Activated CD8-positive, alpha-beta T cell treated with anti-CD3 and anti-CD28 coated beads for 36 hours (primary cell): ENCODE measurements at regions not wholly inside any gene's neighbourhood (a gene's known extent, or its start where the extent isn't known, plus 50 kb on each side); places are given as distances from the start of the nearest gene placed in this dataset.

Source experiments
- ATAC-seq: fragments of 200-7000 bp; cut with Tn5 transposase; one replicate; pipeline ENCODE4 v1.10.0; 2021; ENCODE audit warnings: mild to moderate bottlenecking, moderate library complexity
- CTCF ChIA-PET: fragments of 350-600 bp; sonication (Branson Sonifier 250); formaldehyde crosslinking; loops from one replicate; lab custom pipeline; 2021; ENCODE audit warnings: antibody characterized with exemption; lab: Charles Lee
- POLR2A ChIA-PET: fragments of 350-600 bp; sonication (Branson Sonifier 250); formaldehyde crosslinking; loops from one replicate; lab custom pipeline; 2021; ENCODE audit warnings: antibody characterized with exemption; lab: Charles Lee
- DNase-seq: peaks from one replicate; pipeline ENCODE4 v3.0.0-alpha.2; 2020
- H3K27ac Mint-ChIP-seq: one replicate; pipeline ENCODE4 v1.8.0; 2021; ENCODE audit warnings: mild to moderate bottlenecking, mixed read lengths
- H3K27me3 Mint-ChIP-seq: one replicate; pipeline ENCODE4 v1.8.0; 2021; ENCODE audit warnings: mixed read lengths
- H3K36me3 Mint-ChIP-seq: one replicate; pipeline ENCODE4 v1.8.0; 2021; ENCODE audit warnings: low read depth, mixed read lengths
- H3K4me1 Mint-ChIP-seq: one replicate; pipeline ENCODE4 v1.8.0; 2021; ENCODE audit warnings: low read depth, mixed read lengths
- H3K4me3 Mint-ChIP-seq: one replicate; pipeline ENCODE4 v1.8.0; 2021; ENCODE audit warnings: mild to moderate bottlenecking, moderate library complexity, mixed read lengths
- H3K9me3 Mint-ChIP-seq: one replicate; pipeline ENCODE4 v1.8.0; 2021; ENCODE audit warnings: mixed read lengths
- CTCF ChIP-seq: fragments of 200-600 bp; IDR thresholded peaks from one replicate; pipeline ENCODE4 v1.8.0; 2022; ENCODE audit warnings: antibody characterized with exemption, mild to moderate bottlenecking
- intact Hi-C: fragments of 100-400 bp; cut with micrococcal nuclease; formaldehyde crosslinking; loops from one replicate; pipeline ENCODE4 v1.10.0; 2022

- CTCF ChIA-PET: no interaction called here
- Mint-ChIP-seq H3K9me3 (no peaks in the 10 kb centered on the region), H3K4me1 (no peaks in the 10 kb centered on the region), H3K27ac (no peak overlapping the region), H3K4me3 (no peak overlapping the region), H3K27me3 (peaks cover 16% of the 10 kb centered on the region), H3K36me3 (no peaks in the 10 kb centered on the region)
- POLR2A ChIA-PET: no interaction called here
- intact Hi-C loops: no loop called here
- no peak for ATAC-seq
- no peak for TF ChIP-seq CTCF
- DNase-seq: no peak
These were observed 336.7 kb upstream of the C16orf82 start for GRCh38 chr16:26729951-26730541.

- Mint-ChIP-seq H3K27me3 (peaks cover 13% of the 10 kb centered on the region), H3K4me3 (no peak overlapping the region), H3K9me3 (no peaks in the 10 kb centered on the region), H3K36me3 (no peaks in the 10 kb centered on the region), H3K4me1 (no peaks in the 10 kb centered on the region), H3K27ac (no peak overlapping the region)
- no peak for ATAC-seq
- DNase-seq: no peak
- ChIA-PET CTCF (no interaction called here), POLR2A (interaction anchor here (0.6 kb wide), 1 partner anchor 29 kb away, joined by 3 read pairs; no protein-coding TSS in a partner anchor)
- intact Hi-C loops: no loop called here
- no peak for TF ChIP-seq CTCF
These were observed 335.0 kb upstream of the C16orf82 start for GRCh38 chr16:26731729-26732128.

GRCh38 chr16:26733710-26734109 is 333.0 kb upstream of the C16orf82 start:
- Mint-ChIP-seq H3K4me3 (no peak overlapping the region), H3K9me3 (no peaks in the 10 kb centered on the region), H3K36me3 (no peaks in the 10 kb centered on the region), H3K27ac (no peak overlapping the region), H3K4me1 (no peaks in the 10 kb centered on the region), H3K27me3 (peaks cover 8% of the 10 kb centered on the region)
- intact Hi-C loops: no loop called here
- POLR2A ChIA-PET: no interaction called here
- ATAC-seq (no peak), DNase-seq (no peak)
- no peak for TF ChIP-seq CTCF
- CTCF ChIA-PET: no interaction called here

- Mint-ChIP-seq H3K36me3 (no peaks in the 10 kb centered on the region), H3K27me3 (peaks cover 4% of the 10 kb centered on the region), H3K27ac (no peak overlapping the region), H3K4me1 (no peaks in the 10 kb centered on the region), H3K4me3 (no peak overlapping the region), H3K9me3 (no peaks in the 10 kb centered on the region)
- DNase-seq: no peak
- no peak for ATAC-seq
- intact Hi-C loops: no loop called here
- TF ChIP-seq CTCF: no peak
- CTCF ChIA-PET: no interaction called here
- POLR2A ChIA-PET: no interaction called here
These were observed 331.2 kb upstream of the C16orf82 start for GRCh38 chr16:26735521-26735920.

- Mint-ChIP-seq H3K4me3 (no peak overlapping the region), H3K9me3 (no peaks in the 10 kb centered on the region), H3K36me3 (no peaks in the 10 kb centered on the region), H3K4me1 (no peaks in the 10 kb centered on the region), H3K27me3 (peaks cover 4% of the 10 kb centered on the region), H3K27ac (no peak overlapping the region)
- ChIA-PET POLR2A (no interaction called here), CTCF (no interaction called here)
- no peak for TF ChIP-seq CTCF
- ATAC-seq (no peak), DNase-seq (no peak)
- intact Hi-C loops: no loop called here
These were observed 330.6 kb upstream of the C16orf82 start for GRCh38 chr16:26736084-26736483.
